SK-N-DZ (cell line): ENCODE measurements at regions not wholly inside any gene's neighbourhood (a gene's known extent, or its start where the extent isn't known, plus 50 kb on each side); places are given as distances from the start of the nearest gene placed in this dataset.

Source experiments
- DNase-seq: peaks from one replicate; pipeline ENCODE4 v3.0.0-alpha.2; 2015; ENCODE audit warnings: low spot score

DNA sequence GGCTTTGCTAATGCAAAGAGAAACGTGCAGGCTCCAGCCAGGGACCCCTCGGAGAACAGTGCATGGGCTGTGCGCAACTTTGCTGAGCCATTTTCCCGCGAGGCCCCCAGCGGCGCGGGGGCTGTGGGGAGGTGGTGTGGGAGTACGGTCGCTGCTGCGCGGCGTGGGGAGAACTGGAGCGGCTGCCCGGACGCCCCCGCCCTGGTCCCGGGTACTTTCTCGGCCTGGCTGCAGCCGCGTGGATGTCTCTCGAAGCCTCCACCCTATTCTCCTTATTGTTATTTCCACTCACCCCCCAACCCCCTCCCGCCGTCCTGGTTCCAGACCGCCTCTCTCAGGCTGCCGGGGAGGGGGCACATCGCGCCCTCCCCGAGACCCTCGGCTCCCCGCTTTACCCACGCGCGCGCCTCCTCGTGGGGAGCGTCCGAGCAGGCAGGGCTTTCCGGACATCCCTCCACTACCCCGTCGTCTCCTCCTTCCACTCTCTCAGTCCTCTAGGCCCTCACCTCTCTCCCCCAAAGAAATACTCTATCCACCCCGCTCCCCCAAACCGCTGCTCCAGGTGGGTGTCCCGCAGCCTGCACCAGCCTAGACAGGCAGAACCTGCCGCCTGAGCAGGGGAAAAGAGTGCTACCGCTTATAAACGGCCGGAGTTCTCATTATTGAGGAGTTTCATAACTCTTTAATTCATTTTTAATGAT is 68.6 kb upstream of the TBCA start:
- no peak for DNase-seq

- no peak for DNase-seq
Measured at GRCh38 chr5:77844373-77844622, 68.2 kb upstream of the TBCA start.

GRCh38 chr5:77843570-77844372 is 67.6 kb upstream of the TBCA start:
- no peak for DNase-seq

- DNase-seq, result no peak
Measured at GRCh38 chr5:77842243-77842642, 66.1 kb upstream of the TBCA start.

GRCh38 chr5:77841616-77842015 is 65.5 kb upstream of the TBCA start:
- DNase-seq, result no peak

DNA sequence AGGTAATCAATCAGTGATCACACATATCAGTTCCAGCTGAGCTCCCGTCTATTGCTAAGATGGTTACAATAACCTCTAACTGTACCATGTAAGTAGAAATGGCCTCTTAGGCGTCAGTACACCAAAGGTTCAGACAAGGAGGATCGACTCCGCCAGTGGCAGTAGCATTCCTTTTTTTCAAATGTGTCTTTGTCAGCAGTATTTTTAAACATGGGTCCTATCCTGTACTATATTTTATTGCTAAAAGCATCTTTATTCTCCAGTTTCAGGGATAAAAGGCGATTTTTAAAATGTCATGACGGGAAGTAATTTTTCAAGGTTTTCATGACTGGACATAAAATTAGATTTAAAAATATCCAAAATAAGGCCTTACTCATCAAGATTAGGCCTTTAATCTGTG is 64.8 kb upstream of the TBCA start:
- no peak for DNase-seq

GRCh38 chr5:77839691-77840090 is 63.6 kb upstream of the TBCA start:
- no peak for DNase-seq

DNA sequence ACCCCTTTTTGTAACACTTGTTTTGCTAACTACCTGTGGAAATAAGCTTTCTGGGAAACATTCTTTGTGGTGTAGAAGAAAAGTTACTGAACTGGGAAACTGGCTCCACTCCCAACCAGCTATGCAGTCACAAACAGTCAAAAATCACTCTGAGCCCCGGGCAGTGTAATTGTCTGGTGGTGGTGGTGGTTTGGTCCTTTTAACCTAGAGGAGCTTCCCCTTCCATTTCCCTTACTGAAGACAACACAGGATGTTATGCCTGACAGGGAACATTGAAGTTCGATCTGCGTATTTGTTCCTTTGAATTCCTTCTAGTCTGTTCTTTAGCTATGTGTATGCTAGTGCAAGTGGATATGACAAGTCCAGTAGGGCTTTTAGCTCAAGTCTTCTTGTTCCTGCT is 56.8 kb upstream of the TBCA start:
- no peak for DNase-seq

DNA sequence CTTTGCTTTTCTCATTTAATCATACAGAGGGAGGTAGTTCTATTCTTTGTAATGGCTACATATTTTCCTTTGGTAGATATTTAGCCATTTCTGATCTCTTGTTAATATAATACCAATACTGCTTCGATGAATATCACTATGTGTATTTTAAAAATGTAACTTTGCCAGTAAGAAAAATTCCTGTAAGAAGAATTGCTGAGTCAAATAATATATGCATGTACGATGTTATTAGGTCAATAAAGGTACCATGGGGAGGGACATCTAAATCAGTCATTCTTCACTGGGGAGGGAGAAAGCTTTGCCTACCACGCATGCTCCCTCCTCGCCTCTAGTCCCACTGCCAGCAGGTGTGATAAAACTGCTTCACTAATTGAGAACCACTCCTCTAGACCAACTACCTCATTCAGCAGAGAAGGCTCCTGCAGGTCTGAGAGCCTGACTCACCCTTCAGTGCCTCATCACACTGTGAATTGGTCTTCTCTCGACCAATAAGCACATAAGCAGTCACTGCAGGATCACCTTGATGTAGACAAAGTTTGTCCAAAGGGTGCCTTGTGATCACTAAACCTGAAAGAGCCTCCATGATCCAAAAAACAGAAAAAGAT is 56.1 kb upstream of the TBCA start:
- no peak for DNase-seq

GRCh38 chr5:77828445-77828844 is 52.3 kb upstream of the TBCA start:
- DNase-seq, result no peak
